RPMI8226 (cell line): ENCODE measurements at regions not wholly inside any gene's neighbourhood (a gene's known extent, or its start where the extent isn't known, plus 50 kb on each side); places are given as distances from the start of the nearest gene placed in this dataset.
"Not testable (repeated sequence)": the region's sequence is repeated elsewhere in the genome, so short reads cannot be mapped to it uniquely, and the experiment has no call there.

Experiments
- DNase-seq: peaks from one replicate; pipeline ENCODE4 v3.0.0-alpha.2; 2015

DNA sequence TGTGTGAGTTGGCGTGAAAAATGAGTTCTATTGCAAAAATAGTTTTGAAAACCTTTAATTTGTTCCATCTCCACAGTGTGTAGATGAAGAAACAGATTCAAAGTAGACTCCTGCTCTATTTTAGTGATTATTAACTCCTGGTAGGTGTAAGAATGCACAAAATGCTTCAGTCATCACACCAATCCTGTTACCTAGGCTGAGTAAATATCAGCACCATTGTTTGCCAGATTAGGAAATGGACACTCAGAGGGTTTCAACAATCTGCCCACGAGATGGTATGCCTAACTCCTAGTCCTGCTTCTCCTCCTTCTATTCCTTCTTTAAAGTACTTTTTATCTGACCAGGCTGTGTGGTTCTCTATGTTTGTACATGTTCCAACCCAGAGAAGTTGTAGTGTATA lies 108.9 kb upstream of the AHI1 start:
- no peak for DNase-seq

DNA sequence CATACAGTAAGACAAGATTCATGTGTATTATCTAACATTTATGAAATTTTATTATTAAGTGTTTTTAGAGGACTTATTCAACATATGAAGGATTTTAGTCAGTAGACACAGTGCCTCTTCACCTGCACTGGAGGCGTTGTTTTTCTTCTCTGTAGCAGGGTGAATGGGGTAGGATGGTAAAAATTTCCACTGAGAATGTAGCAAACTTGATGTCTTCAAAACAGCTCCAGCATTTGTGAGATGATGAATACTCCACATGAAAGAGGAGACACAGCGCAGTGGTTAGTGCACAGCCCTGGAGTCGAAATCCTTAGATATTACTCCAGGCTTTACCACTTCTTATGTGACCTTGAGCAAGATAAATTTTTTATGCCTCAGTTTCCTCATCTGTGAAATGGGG lies 110.5 kb upstream of the AHI1 start:
- no peak for DNase-seq

DNA sequence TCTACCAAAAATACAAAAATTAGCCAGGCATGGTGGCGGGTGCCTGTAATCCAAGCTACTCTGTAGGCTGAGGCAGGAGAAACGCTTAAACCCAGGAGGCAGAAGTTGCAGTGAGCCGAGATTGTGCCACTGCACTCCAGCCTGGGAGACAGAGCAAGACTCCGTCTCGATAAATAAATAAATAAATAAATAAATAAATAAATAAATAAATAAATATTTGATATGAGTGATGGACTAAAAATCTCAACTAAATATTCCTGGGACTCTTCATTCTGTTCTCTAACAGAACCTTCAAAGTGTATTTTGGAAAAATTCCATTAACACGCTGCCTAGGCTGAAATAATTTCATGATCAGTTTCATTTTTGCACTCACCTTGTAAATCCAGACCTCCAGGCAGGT lies 112.7 kb upstream of the AHI1 start:
- DNase-seq = not testable (repeated sequence)

DNA sequence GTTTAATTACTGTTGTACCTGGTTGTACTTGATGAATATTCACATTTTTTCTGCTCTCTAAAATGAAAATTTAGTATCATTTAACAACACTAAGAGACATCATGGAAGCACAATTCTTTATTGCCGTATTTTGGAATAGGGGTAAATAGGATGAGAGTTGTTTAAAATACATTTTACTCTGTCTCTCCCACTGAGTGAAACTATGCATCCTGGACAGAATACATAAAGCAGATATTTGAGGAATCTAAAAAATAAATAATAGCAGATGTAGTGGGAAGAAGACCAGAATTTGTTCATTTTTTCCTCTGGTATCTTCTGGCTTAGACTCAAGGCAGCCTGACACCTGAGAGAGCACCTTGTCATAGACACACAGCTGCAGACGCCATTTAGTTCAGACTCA lies 119.1 kb upstream of the AHI1 start:
- DNase-seq = no peak

DNA sequence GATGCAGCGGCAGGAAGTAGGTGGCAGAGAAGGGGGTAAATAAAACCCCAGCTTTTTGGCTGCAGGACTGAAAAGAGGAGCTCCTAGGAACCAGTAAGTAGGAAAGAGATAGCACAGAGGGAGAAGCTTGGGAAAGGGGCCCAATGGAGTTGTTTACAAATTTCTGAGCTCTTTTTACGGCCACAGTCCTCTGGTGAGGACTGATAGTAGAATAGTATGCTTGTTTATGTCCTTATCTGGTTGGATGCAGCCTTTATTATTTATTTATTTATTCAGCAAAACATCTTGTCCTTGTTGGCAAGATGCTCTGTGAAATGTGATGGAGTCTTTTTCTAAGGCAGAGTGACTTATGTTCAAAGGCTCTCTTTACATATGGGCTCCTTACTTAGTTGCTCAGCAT lies 119.7 kb upstream of the AHI1 start:
- DNase-seq = no peak

DNA sequence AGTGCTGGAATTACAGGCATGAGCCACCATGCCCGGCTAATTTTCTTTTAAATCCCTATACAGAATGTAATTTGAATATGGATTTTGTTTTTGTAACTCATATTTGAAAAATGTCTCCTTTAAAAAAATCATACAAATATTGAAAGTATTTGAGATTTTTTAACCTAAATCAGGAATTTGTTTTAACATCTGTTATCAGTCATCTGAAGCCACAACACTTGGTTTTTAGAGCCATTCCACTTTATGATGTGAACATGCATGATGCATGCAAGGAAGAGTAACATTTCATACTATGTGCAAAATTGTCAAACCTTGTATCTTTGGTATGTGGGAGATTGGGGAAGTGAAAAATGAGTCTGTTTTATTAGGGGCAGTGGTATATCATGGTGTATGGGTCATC lies 124.5 kb upstream of the AHI1 start:
- no peak for DNase-seq

DNA sequence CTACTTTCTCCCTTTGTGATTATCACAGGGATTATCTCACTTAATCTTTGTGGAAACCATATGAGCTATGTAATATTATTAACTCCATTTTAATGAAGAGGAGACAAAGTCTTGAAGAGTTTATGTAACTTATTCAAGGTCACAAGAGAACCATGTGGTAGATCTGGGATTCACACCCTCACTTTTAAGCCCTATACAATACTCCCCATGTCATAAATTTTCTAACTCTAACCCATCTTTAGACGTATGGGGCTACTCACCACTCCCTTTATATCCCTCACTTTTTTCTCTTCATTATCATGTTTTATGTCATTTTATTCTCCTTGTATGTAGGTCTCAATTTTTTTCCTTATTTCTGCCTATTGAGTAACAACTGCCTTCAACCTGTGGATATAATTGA lies 126.4 kb upstream of the AHI1 start:
- DNase-seq = no peak

DNA sequence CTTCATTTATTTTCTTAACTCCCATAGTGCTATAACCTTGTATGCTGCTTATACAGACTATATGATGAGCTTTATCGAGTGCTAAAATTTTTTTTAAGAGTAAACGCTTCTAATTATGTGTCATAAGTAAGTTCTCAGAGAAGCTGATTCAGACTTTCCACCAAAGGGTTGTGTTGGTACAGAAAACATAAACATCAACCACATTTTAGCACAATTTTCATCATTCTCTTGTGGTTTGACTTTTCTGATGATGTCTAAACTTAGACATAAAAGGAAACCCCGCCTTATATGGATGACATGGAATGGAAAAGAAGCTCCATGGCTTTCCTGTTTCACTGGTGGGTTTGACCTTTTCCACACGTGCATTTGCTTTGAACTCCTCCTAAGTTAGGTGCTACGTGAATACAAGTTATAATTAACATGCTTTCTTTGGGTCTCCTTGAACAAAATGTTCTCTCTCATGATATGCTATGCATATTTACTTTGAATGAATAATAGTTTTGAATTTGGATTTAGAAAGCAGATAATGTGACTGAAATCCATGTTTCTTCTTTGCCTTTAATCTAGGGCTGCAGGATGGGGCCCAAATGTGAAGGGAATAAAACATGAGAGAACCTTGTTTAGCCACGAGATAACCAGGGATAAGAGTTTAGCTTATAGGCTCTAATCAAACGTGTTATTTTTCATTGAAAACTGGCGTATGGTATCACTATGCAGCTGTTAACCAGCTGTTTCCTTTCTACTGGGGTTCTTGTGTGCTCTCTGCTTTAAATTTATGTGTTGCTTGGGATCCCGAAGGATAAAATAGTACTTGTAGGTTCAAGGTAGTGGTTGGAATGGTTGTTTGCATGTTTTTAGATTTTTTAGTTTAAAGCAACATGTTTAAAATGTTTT lies 127.1 kb upstream of the AHI1 start:
- no peak for DNase-seq

DNA sequence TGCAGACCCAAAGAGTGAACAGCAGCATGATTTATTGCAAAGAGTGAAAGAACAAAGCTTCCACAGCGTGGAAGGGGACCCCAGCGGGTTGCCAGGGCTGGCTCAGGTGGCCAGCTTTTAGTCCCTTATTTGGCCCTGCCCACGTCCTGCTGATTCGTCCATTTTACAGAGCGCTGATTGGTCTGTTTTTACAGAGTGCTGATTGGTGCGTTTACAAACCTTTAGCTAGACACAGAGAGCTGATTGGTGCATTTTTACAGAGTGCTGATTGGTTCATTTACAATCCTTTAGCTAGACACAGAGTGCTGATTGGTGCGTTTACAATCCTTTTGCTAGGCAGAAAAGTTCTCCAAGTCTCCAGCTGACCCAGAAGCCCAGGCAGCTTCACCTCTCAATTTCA lies 128.5 kb upstream of the AHI1 start:
- DNase-seq = not testable (repeated sequence)

DNA sequence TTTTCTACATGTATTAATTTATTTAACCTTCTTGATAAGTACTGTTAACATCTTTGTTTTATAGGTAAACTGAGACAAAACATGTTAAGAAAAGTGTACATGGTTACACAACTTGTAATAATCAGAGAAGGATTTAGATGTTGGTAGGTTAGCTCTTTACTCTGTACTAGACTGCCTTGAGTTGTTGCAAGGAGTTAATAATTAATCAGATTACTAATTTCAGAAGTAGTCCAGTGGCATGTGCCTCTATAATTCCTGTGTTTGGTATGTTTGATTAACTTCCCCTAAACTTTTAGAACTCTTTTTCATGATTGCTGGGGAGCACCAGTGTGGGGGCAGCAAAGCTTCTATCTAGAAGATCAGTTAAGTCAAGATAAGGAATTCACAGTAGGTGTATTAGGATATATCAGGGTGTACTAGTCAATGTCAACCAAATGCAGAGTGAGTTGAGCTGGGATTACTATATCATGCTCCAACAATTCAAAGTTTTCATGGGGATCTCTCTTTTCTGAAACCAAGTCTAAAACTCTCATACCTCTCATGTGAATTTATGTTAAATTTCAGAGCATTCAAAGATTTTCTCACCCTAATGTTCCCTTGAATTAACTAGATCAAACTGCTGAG lies 129.7 kb upstream of the AHI1 start:
- DNase-seq = no peak

DNA sequence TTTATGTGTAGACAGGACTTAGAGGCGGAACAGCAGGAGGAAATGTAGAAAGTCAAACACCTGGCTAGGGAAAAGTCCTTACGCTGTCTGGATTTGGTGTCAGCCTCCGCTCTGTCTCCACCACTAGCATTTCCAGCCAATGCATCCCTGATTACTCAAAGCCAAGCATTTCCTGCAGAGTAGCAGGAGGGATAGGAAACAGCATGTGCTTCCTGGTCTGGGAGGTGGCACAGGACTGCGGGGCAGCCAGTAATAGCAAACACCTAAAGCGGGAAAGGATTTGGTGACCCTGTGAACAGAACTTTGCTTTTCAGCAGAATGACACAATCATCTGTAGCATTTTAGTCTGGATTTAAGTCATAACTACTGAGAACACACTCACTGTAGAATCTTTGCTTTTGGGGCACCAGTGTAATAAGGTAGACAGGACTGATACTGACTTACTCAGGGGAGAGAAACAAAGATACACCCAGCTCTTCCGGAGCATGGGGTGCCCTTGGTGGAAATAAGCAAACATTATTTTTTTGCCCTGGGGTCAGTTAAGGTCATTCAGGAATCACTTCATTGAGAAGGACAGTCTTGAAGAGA lies 133.3 kb upstream of the AHI1 start:
- no peak for DNase-seq

DNA sequence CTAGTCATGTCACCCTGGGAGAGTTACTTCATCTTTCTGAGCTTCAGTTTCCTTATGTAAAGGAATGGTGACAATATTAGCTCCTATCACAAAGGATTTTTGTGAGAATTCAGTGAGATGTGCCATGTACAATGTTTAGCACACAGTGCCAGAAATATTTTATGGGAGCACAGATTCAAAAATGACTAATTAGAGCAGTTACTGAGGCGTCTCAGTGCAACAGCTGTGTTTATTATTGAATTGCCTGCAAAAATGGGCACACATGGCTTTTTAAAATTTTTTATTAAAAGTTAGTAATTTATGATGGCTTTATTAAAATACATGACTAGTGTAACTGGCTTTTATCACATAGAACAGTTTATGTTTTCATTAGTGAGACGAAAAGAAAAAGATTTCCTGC lies 134.3 kb upstream of the AHI1 start:
- no peak for DNase-seq

DNA sequence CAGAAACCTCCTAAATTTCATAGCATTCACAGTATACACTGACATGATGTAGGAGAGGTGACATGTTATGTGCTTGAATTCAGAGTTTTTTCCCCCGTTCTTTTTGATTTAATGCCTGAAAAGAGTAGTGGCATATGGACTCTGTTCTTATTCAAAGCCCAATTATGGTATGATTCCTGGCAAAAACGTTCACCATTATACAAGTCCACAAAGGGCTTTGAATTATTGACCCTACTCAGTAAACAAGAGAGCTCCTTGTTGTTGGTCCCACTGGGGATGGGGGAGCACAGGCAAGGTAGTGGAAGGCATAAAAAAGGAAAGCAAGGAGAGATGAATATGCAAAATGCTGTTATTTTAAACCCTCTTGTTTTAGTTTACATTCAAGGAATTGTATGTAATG lies 136.0 kb upstream of the AHI1 start:
- no peak for DNase-seq

DNA sequence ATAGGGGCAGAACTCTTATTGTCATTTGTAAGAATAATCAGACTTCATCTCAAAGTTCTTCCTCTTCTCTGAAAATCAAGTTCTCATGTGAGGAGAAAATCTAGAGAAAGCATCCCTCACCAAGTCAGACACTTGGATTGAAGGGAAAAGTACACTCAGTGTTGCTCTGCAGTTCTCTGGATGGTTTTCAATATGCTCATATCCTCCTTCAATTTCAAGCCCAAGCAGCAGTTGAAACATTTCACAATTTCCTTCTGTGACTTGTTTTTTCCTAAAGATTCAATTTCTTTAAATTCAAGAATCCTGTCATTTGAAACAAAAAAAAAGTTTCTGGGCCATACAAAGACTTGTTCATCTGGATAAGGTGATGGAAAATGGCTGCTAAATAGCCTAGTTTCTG lies 140.2 kb upstream of the AHI1 start:
- DNase-seq = no peak

DNA sequence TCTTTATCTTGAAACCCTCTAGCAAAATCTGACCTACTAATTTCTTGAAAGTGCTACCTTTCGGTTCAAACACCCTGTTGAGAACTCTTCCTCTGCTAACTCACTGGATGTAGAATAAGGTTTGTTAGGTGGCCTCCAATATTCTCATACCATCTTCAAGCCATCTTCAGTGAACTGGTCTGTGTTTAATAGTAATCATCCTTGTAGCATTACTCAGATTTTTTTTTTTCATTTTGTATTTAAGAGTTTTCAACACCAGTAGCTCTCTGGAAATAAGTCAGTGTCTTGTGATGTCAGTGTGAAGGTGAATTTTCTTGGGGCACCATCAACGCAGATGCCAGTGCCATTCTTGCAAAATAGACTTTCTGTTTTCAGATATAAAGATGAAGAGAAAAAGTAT lies 140.6 kb upstream of the AHI1 start:
- DNase-seq = no peak

DNA sequence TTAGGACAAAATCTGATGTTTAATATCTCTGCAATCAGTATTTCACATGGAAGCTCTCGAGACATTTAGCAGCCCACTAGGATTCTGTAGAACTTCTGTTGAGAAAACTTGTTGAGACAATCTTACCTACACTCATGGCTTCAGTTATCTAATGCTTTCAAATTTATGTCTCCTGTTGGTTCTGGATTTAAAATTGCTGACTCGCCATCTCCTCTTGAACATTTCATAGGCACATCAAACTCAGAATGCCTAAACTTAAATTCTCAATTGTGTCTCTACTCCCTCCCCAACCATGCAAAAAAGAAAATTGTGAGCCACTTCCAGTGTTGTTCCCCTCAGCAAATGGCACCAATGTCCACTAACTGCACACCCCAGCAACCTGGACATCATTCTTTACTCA lies 142.5 kb upstream of the AHI1 start:
- no peak for DNase-seq

DNA sequence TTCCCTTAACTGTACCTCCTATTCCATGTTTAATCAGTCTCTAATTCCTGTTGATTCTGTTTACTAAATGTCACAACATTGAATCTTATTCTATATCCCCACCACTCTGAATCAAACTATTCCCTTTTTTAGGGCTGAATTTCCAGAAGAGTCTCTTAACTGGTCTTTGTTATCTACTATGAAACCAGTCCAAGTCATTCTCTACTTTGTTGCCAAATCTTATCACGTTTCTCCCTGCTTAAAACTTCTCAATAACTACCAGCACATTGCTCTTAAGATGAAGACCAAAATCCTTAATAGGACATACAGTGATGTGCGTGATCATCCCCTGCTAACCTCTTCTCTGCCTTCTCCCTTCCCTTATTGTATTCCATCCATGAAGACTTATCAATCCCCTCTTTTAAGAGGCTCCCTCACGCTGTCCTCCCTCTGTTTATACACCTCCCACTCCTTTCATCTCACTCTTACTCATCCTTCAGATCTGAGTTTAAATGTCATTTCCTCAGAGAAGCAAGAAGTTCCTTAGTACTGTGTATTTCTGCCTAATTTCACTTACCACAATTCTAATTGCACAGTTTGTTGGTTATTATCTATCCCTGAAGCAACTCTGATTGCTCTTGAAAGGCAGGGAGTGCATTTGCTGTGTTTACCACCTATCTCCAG lies 143.0 kb upstream of the AHI1 start:
- no peak for DNase-seq

DNA sequence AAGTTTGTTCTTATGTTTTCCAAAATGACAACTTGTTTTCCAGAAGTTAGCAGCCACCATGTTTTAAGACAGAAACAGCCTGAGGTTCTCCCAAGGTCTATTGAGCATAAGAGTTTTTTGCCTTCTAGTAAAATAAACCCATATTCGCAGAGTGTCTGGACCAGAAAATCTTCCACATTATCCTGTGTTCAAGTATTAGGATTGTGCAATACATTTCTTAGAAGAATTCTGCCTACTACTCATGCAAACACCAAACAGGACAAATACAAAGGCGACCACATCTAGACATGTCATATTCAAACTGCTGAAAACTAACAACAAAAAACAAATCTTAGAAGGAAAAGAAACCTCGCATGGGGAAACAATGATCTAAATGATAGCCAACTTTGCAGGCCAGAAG lies 145.4 kb upstream of the AHI1 start:
- DNase-seq = no peak

DNA sequence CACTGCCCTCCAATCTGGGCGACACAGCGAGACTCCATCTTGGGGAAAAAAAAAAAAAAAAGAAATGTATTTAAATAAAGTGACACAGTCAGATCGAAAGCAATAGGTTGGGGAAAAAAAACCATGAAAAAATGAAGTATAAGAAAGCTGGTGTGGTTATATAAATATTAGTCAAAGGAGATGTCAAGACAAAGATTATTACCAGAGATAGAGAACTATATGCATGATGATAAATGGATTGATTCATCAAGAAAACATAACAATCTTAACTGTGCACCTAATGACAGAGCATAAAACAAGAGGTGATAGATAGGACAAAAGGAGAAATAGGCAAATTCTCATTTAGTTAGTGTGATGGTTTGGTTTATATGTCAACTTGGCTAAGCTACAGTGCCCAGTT lies 146.9 kb upstream of the AHI1 start:
- DNase-seq = no peak

DNA sequence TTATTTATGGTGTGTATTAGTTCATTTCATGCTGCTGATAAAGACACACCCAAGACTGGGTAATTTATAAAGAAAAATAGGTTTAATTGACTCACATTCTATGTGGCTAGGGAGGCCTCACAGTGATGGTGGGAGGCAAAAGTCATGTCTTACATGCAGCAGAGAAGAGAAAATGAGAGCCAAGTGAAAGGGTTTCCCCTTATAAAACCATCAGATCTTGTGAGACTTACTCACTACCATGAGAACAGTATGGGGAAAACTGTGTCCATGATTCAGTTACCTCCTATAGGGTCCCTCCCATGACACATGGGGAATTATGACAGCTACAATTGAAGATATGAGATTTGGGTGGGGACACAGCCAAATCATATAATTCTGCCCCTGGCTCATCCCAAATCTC lies 150.0 kb upstream of the AHI1 start:
- DNase-seq = no peak

DNA sequence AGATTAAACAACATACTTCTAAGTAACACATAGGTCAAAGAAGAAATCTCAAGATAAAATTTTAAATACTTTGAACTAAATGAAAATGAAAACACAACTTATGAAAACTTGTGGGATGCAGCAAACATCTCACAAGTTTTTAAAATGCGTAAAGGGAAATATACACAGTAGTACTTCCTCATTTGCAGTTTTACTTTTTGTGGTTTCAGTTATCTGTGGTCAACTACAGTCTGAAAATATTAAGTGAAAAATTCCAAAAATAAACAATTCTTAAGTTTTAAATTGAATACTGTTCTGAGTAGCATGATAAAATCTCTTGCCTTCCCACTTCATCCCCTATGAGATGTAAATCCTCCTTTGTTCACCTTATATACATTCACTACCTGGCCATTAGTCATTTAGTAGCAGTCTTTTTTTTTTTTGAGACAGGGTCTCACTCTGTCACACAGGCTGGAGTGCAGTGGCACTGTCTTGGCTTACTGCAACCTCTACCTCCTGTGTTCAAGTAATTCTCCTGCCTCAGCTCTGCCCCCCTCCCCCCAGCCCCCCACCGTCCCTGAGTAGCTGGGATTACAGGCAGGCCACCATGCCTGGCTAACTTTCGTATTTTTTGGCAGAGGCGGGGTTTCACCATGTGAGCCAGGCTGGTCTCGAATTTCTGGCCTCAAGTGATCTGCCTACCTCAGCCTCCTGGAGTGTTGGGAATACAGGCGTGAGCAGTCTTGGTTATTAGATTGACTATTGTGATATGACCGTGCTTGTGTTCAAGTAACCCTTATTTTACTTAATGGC lies 154.6 kb upstream of the AHI1 start:
- no peak for DNase-seq

DNA sequence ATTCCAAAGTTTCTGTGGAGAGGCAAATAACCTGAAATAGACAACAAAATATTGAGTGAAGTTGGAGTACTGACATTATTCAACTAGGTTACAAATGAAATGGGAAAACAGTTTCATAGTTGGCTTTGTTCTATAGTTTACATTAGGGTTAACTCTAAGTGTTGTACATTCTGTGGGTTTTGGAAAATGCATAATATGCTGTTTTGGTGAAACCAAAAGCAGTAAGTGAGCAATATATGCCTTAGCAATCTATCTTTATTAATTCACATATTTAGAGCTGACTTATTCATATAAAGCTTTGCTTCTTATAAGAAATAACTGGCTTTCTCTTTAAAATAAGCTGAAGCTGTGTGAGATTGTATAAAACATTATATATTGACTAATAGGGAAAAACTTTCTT lies 157.5 kb upstream of the AHI1 start:
- DNase-seq = no peak

DNA sequence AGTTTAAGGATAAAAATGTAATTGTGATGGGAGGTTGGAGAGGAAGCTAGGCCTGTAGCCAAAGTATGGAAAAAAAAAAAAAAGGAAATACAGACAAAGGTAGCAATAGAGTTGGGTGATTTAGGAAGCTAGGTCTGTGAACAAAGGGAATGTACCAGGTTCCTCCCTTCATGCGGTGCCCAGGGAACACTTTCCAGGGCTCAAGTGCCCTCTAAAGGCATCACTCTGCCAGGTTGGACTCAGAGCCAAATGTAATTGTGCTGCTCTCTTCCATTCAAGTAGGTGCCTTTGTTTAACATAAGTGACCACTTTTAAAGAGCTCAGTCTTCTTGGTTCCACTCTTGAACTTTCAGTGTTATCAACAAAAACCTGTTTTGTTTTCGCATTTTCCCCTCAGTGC lies 159.7 kb upstream of the AHI1 start:
- DNase-seq = no peak
